Vagina (tissue), 2 donors: ENCODE measurements at regions not wholly inside any gene's neighbourhood (a gene's known extent, or its start where the extent isn't known, plus 50 kb on each side); places are given as distances from the start of the nearest gene placed in this dataset.

Experiments
- CTCF ChIP-seq, 3 experiments: fragments of 450-650 bp in 2 of 3; fragments of 200-600 bp in 1 of 3; sonication (generic) in 1 of 3; IDR thresholded peaks; one replicate each; pipeline ENCODE4 v1.5.1; 2017 to 2019; ENCODE audit warnings: antibody characterized with exemption in 3 of 3, mild to moderate bottlenecking in 2 of 3, moderate library complexity in 2 of 3
- POLR2A ChIP-seq, 2 donors: fragments of 450-650 bp; IDR thresholded peaks; one replicate each; pipeline ENCODE4 v1.6.1; 2017; ENCODE audit warnings: antibody characterized with exemption in 2 of 2, mild to moderate bottlenecking in 2 of 2, moderate library complexity in 2 of 2

- TF ChIP-seq CTCF (IDR thresholded peaks at IDR 0.05) (no peak), POLR2A (IDR thresholded peaks at IDR 0.05) (no peak)
Measured at GRCh38 chr6:139905404-139906052, 531.1 kb upstream of the CITED2 start.
